ENCODE measurements at regions not wholly inside any gene's neighbourhood (a gene's known extent, or its start where the extent isn't known, plus 50 kb on each side); places are given as distances from the start of the nearest gene placed in this dataset.
"Not testable (repeated sequence)": the region's sequence is repeated elsewhere in the genome, so short reads cannot be mapped to it uniquely, and the experiment has no call there.

DNA sequence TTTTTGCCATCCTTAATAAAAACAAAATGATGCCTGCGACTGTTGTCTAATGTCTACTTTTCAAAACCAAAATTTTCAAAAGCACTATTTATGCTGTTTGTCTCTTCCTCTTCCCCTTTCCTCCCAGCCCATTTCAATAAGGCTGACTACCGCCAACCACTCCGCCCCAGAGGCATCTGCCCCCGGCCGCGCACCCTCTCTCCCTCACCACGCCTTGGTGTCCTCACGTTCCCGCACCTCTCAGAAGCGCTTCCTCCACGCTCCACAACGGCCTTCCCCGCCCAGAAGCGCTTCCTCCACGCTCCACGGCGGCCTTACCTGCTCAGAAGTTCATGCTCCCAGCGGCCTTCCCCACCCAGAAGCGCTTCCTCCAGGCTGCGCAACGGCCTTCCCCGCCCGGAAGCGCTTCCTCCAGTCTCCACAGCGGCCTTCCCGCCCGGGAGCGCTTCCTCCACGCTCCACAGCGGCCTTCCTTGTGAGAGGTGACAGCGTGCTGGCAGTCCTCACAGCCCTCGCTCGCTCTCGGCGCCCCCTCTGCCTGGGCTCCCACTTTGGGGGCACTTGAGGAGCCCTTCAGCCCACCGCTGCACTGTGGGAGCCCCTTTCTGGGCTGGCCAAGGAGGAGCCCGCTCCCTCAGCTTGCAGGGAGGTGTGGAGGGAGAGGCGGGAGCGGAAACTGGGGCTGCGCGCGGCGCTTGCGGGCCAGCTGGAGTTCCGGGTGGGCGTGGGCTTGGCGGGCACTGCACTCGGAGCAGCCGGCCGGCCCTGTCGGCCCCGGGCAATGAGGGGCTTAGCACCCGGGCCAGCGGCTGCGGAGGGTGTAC, 490.4 kb upstream of the ZFP42 start:
- no peaks in the 10 kb centered on the region for H3K9me3 ChIP-seq (replicated peaks)

DNA sequence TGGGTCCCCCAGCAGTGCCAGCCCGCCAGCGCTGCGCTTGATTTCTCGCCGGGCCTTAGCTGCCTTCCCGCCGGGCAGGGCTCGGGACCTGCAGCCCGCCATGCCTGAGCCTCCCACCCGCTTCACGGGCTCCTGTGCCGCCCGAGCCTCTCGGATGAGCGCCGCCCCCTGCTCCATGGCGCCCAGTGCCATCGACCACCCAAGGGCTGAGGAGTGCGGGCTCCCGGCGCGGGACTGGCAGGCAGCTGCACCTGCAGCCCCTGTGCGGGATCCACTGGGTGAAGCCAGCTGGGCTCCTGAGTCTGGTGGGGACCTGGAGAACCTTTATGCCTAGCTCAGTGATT, 489.8 kb upstream of the ZFP42 start:
- not testable (repeated sequence) for H3K27me3 ChIP-seq; H3K36me3 ChIP-seq; H3K9me3 ChIP-seq (replicated peaks); H3K4me3 ChIP-seq; H3K27ac ChIP-seq; H3K4me1 ChIP-seq; DNase-seq

More for the DNA sequence above, 490.4 kb upstream of the ZFP42 start:
- no peaks in the 10 kb centered on the region for H3K36me3 ChIP-seq
- no peak overlapping the region for H3K27ac ChIP-seq
- DNase-seq = no peak
- no peaks in the 10 kb centered on the region for H3K27me3 ChIP-seq
- H3K4me3 ChIP-seq = no peak overlapping the region
- no peaks in the 10 kb centered on the region for H3K4me1 ChIP-seq

DNA sequence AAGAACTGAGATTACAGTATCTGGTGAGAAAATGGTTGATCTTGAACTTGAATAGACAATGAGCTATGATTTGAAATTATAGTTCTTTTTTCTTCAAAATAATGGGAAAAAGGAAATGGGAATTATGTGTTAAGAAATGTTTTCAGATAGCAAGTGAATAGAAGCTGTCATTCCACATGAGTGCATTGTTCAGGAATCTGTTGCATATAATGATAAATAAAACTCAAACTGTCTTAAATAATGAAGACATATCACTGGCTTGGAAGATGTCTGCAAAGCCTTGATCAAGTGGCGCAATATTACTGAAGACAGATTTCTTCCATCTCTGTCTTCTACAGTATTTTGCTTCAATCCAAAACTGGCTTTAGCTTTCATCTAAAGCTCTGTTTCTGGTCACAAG, 479.3 kb upstream of the ZFP42 start:
- Histone ChIP-seq H3K4me1 (no peaks in the 10 kb centered on the region), H3K4me3 (no peak overlapping the region), H3K9me3 (replicated peaks) (no peaks in the 10 kb centered on the region), H3K27me3 (no peaks in the 10 kb centered on the region), H3K36me3 (no peaks in the 10 kb centered on the region), H3K27ac (no peak overlapping the region)
- no peak for DNase-seq

DNA sequence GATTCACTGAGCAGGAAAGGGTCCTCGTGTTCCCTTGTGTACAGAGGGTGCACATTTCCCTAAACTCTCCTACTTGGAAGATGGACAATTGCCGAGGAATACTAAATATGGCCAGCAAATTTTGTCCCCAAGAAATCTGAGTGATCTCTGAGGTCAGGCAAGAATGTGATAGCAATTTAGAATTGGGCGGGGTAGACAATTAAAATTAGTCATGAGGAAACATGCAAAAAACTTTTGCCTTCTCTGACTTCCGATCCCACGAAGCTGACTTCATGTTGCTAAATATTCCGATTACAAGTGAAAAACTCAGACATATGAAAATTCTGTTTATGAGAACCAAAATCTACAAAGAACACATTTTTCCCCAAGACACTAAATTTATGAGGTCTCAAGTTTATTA, 453.9 kb upstream of the ZFP42 start:
- Histone ChIP-seq H3K4me3 (peak overlapping the region; percentile 10; the same call in 1 of the 2 replicates), H3K27me3 (no peaks in the 10 kb centered on the region), H3K4me1 (no peaks in the 10 kb centered on the region), H3K9me3 (replicated peaks) (no peaks in the 10 kb centered on the region), H3K36me3 (no peaks in the 10 kb centered on the region), H3K27ac (peak overlapping the region; percentile 50)
- no peak for DNase-seq

DNA sequence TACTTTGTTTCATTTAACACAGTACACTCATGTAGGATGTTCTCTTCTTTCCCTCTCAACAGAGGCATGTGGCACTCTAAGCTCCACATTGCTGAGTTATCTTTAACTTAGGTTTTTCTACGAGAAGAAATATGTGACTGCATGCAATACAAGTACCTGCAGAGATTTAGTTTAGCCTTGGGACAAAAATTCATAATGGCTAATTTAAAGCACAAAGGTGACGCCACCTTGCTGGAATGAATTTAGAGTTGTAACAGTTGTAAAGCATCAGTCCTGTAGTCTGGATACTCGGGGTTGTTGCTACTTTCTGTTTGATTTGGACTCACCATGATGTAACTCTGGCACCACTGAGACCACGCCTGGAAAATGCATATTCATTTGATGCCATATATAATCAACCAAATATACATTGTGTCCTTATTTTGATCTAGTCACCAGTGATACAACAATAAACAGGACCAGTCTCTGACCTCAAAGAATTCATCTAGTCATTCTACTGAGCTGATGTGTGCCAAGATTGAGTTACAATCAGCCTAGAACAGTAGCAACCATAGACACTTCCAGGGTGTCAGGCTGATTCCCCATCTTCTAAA, 451.0 kb upstream of the ZFP42 start:
- DNase-seq = no peak
- Histone ChIP-seq H3K4me3 (no peak overlapping the region), H3K4me1 (no peaks in the 10 kb centered on the region), H3K36me3 (no peaks in the 10 kb centered on the region), H3K27me3 (no peaks in the 10 kb centered on the region), H3K27ac (no peak overlapping the region), H3K9me3 (replicated peaks) (no peaks in the 10 kb centered on the region)

DNA sequence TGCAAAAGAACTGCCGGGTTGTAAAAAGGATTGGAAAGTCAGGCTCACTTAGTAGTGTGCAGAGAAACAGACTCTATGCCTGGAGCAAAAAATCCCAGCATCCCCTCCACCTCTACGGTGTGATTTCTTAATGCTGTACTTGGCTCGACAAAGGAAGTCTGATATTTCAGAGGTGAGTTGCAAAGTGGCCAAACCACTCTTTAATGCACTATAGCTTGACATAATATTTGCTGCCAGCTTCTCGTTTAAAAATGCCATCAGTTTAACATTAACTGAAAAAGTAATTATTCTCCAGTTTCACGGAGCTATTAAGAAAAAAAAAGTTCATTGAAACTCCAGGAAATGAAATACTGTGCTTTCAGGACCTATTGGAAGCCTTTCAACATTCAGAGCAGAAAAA, 448.3 kb upstream of the ZFP42 start:
- no peaks in the 10 kb centered on the region for H3K27me3 ChIP-seq
- DNase-seq = no peak
- H3K4me1 ChIP-seq = no peaks in the 10 kb centered on the region
- no peak overlapping the region for H3K27ac ChIP-seq
- no peaks in the 10 kb centered on the region for H3K9me3 ChIP-seq (replicated peaks)
- no peak overlapping the region for H3K4me3 ChIP-seq
- H3K36me3 ChIP-seq = no peaks in the 10 kb centered on the region

DNA sequence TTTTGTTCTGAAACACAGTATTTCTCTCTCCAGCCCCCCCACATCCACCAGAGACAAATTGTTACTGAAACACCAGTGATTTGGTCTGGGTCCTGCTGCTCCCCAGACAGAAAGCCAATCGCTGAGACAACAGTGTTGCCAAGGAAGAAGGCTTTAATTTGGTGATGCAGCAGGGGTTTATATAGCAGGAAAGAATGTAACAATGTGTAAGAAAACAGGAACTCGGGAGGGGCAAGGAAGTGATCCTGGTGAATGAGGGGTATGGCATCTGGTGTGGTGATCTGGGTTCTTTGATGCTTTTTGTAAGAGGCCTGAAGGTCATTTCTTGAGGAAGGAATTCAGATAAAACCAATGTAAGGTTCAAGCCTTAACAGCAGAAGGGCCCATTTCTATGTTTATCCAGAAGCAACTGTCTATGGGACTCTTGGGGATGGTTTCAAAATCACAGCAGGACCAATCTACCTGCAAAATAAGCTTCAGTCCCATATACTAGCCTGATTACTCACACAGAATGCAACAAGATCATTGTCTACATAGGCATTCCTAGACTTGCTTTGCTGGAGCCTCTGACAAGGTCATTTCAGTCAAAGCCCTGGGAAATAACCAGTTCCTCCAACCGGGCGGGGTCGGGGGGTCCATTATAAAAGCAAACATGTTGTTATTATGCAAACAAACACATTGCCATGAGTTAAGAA, 445.2 kb upstream of the ZFP42 start:
- Histone ChIP-seq H3K4me1 (no peaks in the 10 kb centered on the region), H3K9me3 (replicated peaks) (no peaks in the 10 kb centered on the region), H3K27me3 (no peaks in the 10 kb centered on the region), H3K36me3 (no peaks in the 10 kb centered on the region), H3K27ac (no peak overlapping the region), H3K4me3 (no peak overlapping the region)
- DNase-seq = no peak

DNA sequence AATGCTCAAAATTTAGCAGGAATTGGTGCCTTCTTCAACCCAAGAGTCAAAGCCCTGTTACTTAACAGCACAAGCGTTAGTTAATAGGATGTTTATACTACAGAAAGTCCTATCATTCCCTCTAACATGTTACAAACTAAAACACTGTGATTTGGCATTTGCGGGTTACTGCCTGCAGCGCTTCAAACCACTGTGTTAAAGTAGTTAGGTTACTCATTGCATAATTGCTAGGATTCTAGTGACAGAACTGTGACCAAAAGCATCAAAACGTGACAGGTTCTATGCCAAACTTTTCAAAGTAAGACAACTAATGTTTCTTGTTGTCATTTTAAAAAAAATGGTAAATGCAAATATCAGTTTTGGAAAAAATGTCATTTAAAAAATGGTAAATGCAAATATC, 442.8 kb upstream of the ZFP42 start:
- H3K27me3 ChIP-seq = no peaks in the 10 kb centered on the region
- H3K4me3 ChIP-seq = no peak overlapping the region
- H3K9me3 ChIP-seq (replicated peaks) = no peaks in the 10 kb centered on the region
- H3K36me3 ChIP-seq = no peaks in the 10 kb centered on the region
- no peak overlapping the region for H3K27ac ChIP-seq
- DNase-seq = no peak
- H3K4me1 ChIP-seq = no peaks in the 10 kb centered on the region

DNA sequence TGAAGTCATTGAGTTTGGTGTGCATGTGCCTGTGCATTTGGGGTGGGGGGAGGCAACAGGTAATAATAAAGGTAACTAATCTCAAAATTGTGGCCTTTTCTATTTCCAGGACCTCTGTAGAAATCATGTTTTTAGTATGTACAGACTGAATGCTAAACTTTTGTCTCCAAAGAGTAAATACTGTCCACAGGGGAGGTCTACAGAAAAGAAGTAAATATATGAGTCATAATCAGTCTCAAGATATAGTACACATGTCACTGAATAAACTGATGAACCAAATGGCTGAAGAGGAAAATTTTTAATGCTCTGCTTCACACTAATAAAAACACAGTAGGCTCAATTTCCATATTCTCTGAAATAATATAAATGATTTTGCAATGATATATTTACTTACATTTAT, 440.4 kb upstream of the ZFP42 start:
- H3K36me3 ChIP-seq = no peaks in the 10 kb centered on the region
- H3K27ac ChIP-seq = no peak overlapping the region
- H3K4me1 ChIP-seq = no peaks in the 10 kb centered on the region
- no peaks in the 10 kb centered on the region for H3K27me3 ChIP-seq
- no peak overlapping the region for H3K4me3 ChIP-seq
- no peak for DNase-seq
- H3K9me3 ChIP-seq (replicated peaks) = no peaks in the 10 kb centered on the region

DNA sequence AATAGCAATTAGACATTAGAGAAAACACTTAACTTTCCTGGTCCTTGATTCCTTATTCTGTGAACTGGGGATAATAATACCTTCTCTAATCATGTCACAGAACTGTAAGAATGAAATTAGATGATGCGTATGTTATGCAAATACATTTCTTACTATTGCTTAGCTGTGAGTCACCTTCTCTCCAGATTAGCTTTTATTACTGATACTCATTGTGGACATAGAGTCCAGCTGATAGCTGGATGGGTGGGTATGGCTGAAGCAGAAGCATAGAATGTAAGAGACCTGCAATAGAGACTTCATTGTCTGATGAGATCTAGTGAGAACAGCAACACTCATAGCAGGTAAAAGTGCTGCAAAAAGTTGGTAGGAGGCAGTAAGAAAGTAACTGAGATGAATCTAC, 437.2 kb upstream of the ZFP42 start:
- Histone ChIP-seq H3K27ac (no peak overlapping the region), H3K9me3 (replicated peaks) (no peaks in the 10 kb centered on the region), H3K4me1 (no peaks in the 10 kb centered on the region), H3K27me3 (no peaks in the 10 kb centered on the region), H3K36me3 (no peaks in the 10 kb centered on the region), H3K4me3 (no peak overlapping the region)
- no peak for DNase-seq

DNA sequence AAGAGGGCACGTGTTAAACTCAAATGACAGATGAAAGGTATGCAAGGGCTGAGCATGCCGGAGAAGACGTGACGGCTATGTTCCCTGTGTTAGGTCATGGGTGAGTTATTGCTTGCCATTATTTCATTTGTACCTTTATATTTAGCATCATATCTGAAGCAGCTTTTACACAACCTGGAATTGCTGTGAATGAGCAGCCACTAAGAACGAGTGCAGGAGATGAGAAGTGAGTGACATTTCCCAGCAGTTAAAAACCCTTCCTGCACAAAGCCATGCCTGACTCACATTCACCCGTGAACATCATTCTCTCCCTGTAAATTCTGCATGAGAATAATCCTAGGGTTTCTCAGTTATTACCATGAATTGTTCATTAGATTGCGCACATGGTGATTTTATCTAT, 433.2 kb upstream of the ZFP42 start:
- no peak overlapping the region for H3K27ac ChIP-seq
- H3K9me3 ChIP-seq (replicated peaks) = no peaks in the 10 kb centered on the region
- no peaks in the 10 kb centered on the region for H3K36me3 ChIP-seq
- H3K27me3 ChIP-seq = no peaks in the 10 kb centered on the region
- no peak overlapping the region for H3K4me3 ChIP-seq
- no peaks in the 10 kb centered on the region for H3K4me1 ChIP-seq
- DNase-seq = no peak

DNA sequence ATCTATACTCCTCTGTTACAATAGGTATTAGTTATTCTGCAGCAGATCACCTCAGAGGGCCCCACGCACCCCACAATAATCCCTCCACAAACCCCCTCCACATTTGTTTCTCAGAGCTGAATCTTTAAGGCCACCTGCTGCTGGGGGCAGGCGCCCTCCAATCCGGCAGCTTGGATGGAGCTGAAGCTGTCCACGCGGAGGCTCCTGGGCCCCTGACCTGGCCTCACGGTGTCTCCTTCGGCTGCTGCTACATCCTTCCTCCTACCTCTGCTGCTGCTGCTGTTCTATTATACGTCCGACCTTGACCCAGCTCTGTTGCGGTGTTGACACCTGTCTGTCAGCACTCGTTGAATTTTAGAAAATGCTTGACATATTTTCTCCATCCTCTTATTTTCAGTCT, 430.2 kb upstream of the ZFP42 start:
- Histone ChIP-seq H3K36me3 (no peaks in the 10 kb centered on the region), H3K4me1 (no peaks in the 10 kb centered on the region), H3K27me3 (no peaks in the 10 kb centered on the region), H3K4me3 (no peak overlapping the region), H3K27ac (no peak overlapping the region), H3K9me3 (replicated peaks) (no peaks in the 10 kb centered on the region)
- DNase-seq = no peak

DNA sequence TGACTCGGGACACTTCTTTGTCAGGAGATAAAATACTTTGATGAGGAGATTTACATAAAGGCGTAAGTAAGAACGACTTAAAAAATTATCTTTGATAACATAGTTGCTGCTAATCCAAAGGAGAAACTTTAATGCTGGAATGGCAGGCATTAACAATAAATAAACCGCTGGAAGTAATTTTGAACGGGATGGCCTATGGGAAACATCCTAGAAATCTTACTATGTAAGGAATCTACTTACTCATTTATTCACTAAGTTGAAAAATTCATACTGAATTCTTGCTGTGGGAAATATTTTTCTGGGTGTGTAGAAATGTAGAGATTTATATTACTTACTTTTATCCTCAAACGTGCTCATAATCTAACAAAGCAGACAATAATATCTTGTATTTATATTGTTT, 425.7 kb upstream of the ZFP42 start:
- H3K27ac ChIP-seq = no peak overlapping the region
- DNase-seq = no peak
- H3K4me3 ChIP-seq = no peak overlapping the region
- no peaks in the 10 kb centered on the region for H3K9me3 ChIP-seq (replicated peaks)
- H3K27me3 ChIP-seq = no peaks in the 10 kb centered on the region
- H3K36me3 ChIP-seq = no peaks in the 10 kb centered on the region
- no peaks in the 10 kb centered on the region for H3K4me1 ChIP-seq

DNA sequence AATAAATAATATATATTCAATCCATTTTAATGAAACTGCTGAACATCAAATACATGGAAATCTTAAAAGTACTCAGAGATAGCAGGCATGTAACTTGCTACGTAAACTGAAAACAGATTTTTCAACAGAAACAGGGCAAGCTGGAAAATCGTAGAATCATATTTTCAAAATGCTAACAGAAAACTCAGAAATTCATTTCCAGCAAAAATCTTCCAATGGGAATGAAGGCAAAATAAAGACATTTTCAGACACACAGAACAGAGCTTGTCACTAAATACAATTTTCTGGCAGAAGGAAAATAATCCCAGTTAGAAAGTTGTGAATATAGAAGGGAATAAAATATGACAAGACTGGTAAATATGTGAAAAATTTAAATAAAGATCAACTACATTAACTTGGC, 419.9 kb upstream of the ZFP42 start:
- H3K4me1 ChIP-seq = no peaks in the 10 kb centered on the region
- no peak for DNase-seq
- no peak overlapping the region for H3K27ac ChIP-seq
- no peaks in the 10 kb centered on the region for H3K36me3 ChIP-seq
- H3K9me3 ChIP-seq (replicated peaks) = no peaks in the 10 kb centered on the region
- H3K4me3 ChIP-seq = no peak overlapping the region
- H3K27me3 ChIP-seq = no peaks in the 10 kb centered on the region

DNA sequence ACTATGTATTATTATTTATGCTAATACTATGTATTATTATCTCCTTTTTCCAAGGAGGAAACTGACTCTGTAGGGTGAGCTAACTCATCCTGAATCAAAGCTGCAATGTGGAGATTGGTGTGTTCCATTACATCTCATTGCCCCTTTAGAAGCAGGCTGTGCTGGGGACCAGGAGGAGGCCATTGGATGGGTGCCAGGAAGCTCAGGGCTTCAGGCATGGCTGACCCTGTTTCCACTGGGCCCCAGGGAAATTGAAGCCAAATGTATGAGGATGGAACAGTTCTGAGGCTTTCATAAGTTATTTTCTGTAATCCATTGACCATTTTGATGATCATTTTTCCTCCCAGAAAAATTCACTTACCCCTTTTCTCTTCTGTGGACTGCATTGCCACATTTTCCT, 418.8 kb upstream of the ZFP42 start:
- no peaks in the 10 kb centered on the region for H3K4me1 ChIP-seq
- H3K4me3 ChIP-seq = no peak overlapping the region
- H3K27me3 ChIP-seq = no peaks in the 10 kb centered on the region
- no peaks in the 10 kb centered on the region for H3K36me3 ChIP-seq
- no peaks in the 10 kb centered on the region for H3K9me3 ChIP-seq (replicated peaks)
- DNase-seq = peak in 1 of 2 experiments; percentile 37
- no peak overlapping the region for H3K27ac ChIP-seq
